ENCODE measurements at regions not wholly inside any gene's neighbourhood (a gene's known extent, or its start where the extent isn't known, plus 50 kb on each side); places are given as distances from the start of the nearest gene placed in this dataset.

GRCh38 chr6:144345451-144345850, 60.3 kb downstream of the UTRN start:
- TF ChIP-seq CTCF (IDR thresholded peaks at IDR 0.05; ENCODE audit: low read length) (no peak), EZH2 (IDR thresholded peaks at IDR 0.05; ENCODE audit: borderline replicate concordance, low read length) (no peak)
- no peak overlapping the region for H3K9ac ChIP-seq (ENCODE audit: low read length)
- H3K9me3 ChIP-seq (ENCODE audit: low read length), result no peaks in the 10 kb centered on the region
- no peaks in the 10 kb centered on the region for H3K36me3 ChIP-seq (ENCODE audit: insufficient read depth, low read length)
- peak overlapping the region; percentile 65 for H3K4me3 ChIP-seq (ENCODE audit: low read depth, low read length, poor library complexity, severe bottlenecking)
- peak overlapping the region; percentile 70; the same call in 1 of the 2 replicates for H3K4me2 ChIP-seq (ENCODE audit: low read length)
- no peaks in the 10 kb centered on the region for H3K27me3 ChIP-seq (ENCODE audit: insufficient read depth, low read length)
- no peaks in the 10 kb centered on the region for H3K9me2 ChIP-seq (ENCODE audit: low read depth, low read length)
- H3F3A ChIP-seq (ENCODE audit: insufficient read depth, low read length), result no peaks in the 10 kb centered on the region
- no peaks in the 10 kb centered on the region for H4K20me1 ChIP-seq (ENCODE audit: insufficient read depth, low read length)
- H3K4me1 ChIP-seq (ENCODE audit: insufficient read depth, low read length, severe bottlenecking), result peaks cover 40% of the 10 kb centered on the region
- H3K79me2 ChIP-seq (ENCODE audit: insufficient read depth, low read length), result no peaks in the 10 kb centered on the region
- H3K27ac ChIP-seq (ENCODE audit: low read depth, low read length, poor library complexity, severe bottlenecking), result no peak overlapping the region
- no peak overlapping the region for H2AFZ ChIP-seq (ENCODE audit: low read length)

DNA sequence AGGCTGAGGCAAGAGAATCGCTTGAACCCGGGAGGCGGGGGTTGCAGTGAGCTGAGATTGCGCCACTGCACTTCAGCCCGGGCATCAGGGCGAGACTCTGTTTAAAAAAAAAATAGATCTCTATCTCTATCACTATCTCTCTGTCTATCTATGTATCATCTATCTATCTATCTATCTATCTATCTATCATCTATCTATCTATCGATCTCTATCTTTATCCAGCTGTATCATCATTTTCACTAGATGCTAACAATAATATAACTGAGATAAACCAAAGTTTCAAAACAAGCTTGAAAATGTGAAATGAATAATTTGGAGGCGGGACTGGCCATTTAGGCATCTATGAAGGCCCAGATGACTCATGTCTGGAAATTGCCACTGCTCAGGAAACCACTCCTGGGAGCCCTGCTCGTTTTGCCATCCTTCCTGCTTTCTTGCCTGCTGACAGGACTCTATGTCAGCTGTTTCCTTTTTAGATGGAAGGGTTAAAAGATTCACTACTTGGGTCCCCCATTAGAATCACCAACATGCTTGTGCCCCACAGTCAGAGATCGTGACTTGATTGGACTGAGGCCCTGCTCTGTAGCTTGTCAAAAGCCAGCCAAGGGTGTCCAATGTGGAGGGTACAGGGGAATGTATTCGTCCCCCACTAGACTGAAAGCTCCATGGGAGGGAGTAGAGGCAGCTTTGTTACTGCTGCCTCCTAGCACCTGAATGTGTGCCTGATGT, 61.7 kb downstream of the UTRN start:
- no peak overlapping the region for H3K4me2 ChIP-seq (ENCODE audit: low read length)
- H3F3A ChIP-seq (ENCODE audit: insufficient read depth, low read length), result no peaks in the 10 kb centered on the region
- no peaks in the 10 kb centered on the region for H3K27me3 ChIP-seq (ENCODE audit: insufficient read depth, low read length)
- H4K20me1 ChIP-seq (ENCODE audit: insufficient read depth, low read length), result no peaks in the 10 kb centered on the region
- no peak overlapping the region for H3K27ac ChIP-seq (ENCODE audit: low read depth, low read length, poor library complexity, severe bottlenecking)
- no peaks in the 10 kb centered on the region for H3K9me2 ChIP-seq (ENCODE audit: low read depth, low read length)
- no peak overlapping the region for H3K9ac ChIP-seq (ENCODE audit: low read length)
- no peaks in the 10 kb centered on the region for H3K79me2 ChIP-seq (ENCODE audit: insufficient read depth, low read length)
- no peak overlapping the region for H3K4me3 ChIP-seq (ENCODE audit: low read depth, low read length, poor library complexity, severe bottlenecking)
- H3K36me3 ChIP-seq (ENCODE audit: insufficient read depth, low read length), result no peaks in the 10 kb centered on the region
- H3K9me3 ChIP-seq (ENCODE audit: low read length), result no peaks in the 10 kb centered on the region
- no peak overlapping the region for H2AFZ ChIP-seq (ENCODE audit: low read length)
- H3K4me1 ChIP-seq (ENCODE audit: insufficient read depth, low read length, severe bottlenecking), result peaks cover 55% of the 10 kb centered on the region
- TF ChIP-seq EZH2 (IDR thresholded peaks at IDR 0.05; ENCODE audit: borderline replicate concordance, low read length), result no peak
- no peak for TF ChIP-seq CTCF (IDR thresholded peaks at IDR 0.05; ENCODE audit: low read length)

DNA sequence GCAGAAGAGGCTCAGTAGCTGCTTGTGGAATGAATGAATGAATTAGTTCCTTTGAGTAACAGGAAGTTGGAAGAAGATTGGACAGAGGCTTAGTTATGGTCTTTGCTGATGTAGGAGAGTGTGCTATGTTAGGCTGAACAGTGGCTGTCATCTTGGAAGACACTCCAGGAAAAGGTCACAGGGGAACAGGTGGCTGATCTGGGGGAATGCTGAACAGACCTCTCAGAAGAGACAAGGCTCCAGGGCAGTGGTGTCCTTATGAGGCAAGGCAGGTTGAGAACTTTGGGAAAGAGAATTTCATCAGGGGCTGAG, 62.3 kb downstream of the UTRN start:
- no peak overlapping the region for H3K4me2 ChIP-seq (ENCODE audit: low read length)
- no peak overlapping the region for H3K4me3 ChIP-seq (ENCODE audit: low read depth, low read length, poor library complexity, severe bottlenecking)
- no peak overlapping the region for H2AFZ ChIP-seq (ENCODE audit: low read length)
- no peaks in the 10 kb centered on the region for H3K36me3 ChIP-seq (ENCODE audit: insufficient read depth, low read length)
- no peaks in the 10 kb centered on the region for H3K9me3 ChIP-seq (ENCODE audit: low read length)
- no peaks in the 10 kb centered on the region for H3K79me2 ChIP-seq (ENCODE audit: insufficient read depth, low read length)
- H3K27me3 ChIP-seq (ENCODE audit: insufficient read depth, low read length), result no peaks in the 10 kb centered on the region
- no peaks in the 10 kb centered on the region for H3K9me2 ChIP-seq (ENCODE audit: low read depth, low read length)
- H4K20me1 ChIP-seq (ENCODE audit: insufficient read depth, low read length), result no peaks in the 10 kb centered on the region
- H3F3A ChIP-seq (ENCODE audit: insufficient read depth, low read length), result no peaks in the 10 kb centered on the region
- no peak overlapping the region for H3K9ac ChIP-seq (ENCODE audit: low read length)
- TF ChIP-seq EZH2 (IDR thresholded peaks at IDR 0.05; ENCODE audit: borderline replicate concordance, low read length), result no peak
- no peak for TF ChIP-seq CTCF (IDR thresholded peaks at IDR 0.05; ENCODE audit: low read length)
- H3K4me1 ChIP-seq (ENCODE audit: insufficient read depth, low read length, severe bottlenecking), result peaks cover 60% of the 10 kb centered on the region
- H3K27ac ChIP-seq (ENCODE audit: low read depth, low read length, poor library complexity, severe bottlenecking), result no peak overlapping the region

All from OCI-LY1 (cell line).